Fibroblast of lung (primary cell): ENCODE measurements at regions not wholly inside any gene's neighbourhood (a gene's known extent, or its start where the extent isn't known, plus 50 kb on each side); places are given as distances from the start of the nearest gene placed in this dataset.
A peak's percentile ranks its signal among the peaks of the same experiment; 100 is the strongest.
"Not testable (repeated sequence)": the region's sequence is repeated elsewhere in the genome, so short reads cannot be mapped to it uniquely, and the experiment has no call there.

ENCODE experiments used
- DNase-seq, 2 donors: peaks; one replicate each; pipeline versions ENCODE4 v3.0.0 to v3.0.0-alpha.2; 2010; ENCODE audit warnings: low read depth in 2 of 2
- H2AFZ ChIP-seq: 2 replicates; pipeline ENCODE4 v1.5.1; 2012; ENCODE audit warnings: low read length, control low read depth, inconsistent platforms
- H3K27ac ChIP-seq: 2 replicates; pipeline ENCODE4 v1.5.1; 2011; ENCODE audit warnings: low read length, control low read depth; ENCODE audit not compliant: insufficient read depth
- H3K27me3 ChIP-seq: 2 replicates; pipeline ENCODE4 v1.5.1; 2011; ENCODE audit warnings: mild to moderate bottlenecking, low read length; ENCODE audit not compliant: control insufficient read depth, insufficient read depth
- H3K36me3 ChIP-seq: 2 replicates; pipeline ENCODE4 v1.5.1; 2011; ENCODE audit warnings: low read length; ENCODE audit not compliant: control insufficient read depth, insufficient read depth
- H3K4me1 ChIP-seq: 2 replicates; pipeline ENCODE4 v1.5.1; 2011; ENCODE audit warnings: low read length; ENCODE audit not compliant: control insufficient read depth, insufficient read depth; ENCODE audit errors: extremely low read depth
- H3K4me2 ChIP-seq: 2 replicates; pipeline ENCODE4 v1.5.1; 2011; ENCODE audit warnings: low read length, control low read depth; ENCODE audit not compliant: insufficient read depth; ENCODE audit errors: extremely low read depth
- H3K4me3 ChIP-seq, 4 experiments: fragments of 200-600 bp in 1 of 4; sonication (generic) in 1 of 4; replicated peaks in 1 of 4; 2 replicates each; pipeline ENCODE4 v1.5.1; 2011 to 2016; ENCODE audit warnings: low read length in 4 of 4, low read depth in 3 of 4, mild to moderate bottlenecking in 3 of 4, control low read depth in 2 of 4, inconsistent platforms in 1 of 4, mixed read lengths in 1 of 4; ENCODE audit not compliant: insufficient read depth in 1 of 4; ENCODE audit errors: control extremely low read depth in 1 of 4
- H3K79me2 ChIP-seq: 2 replicates; pipeline ENCODE4 v1.5.1; 2012; ENCODE audit warnings: mild to moderate bottlenecking, low read length, inconsistent platforms; ENCODE audit not compliant: control insufficient read depth, insufficient read depth
- H3K9ac ChIP-seq: 2 replicates; pipeline ENCODE4 v1.5.1; 2011; ENCODE audit warnings: mild to moderate bottlenecking, low read length, control low read depth; ENCODE audit not compliant: insufficient read depth
- H3K9me3 ChIP-seq: 2 replicates; pipeline ENCODE4 v1.5.1; 2012; ENCODE audit warnings: low read depth, low read length; ENCODE audit not compliant: control insufficient read depth, insufficient read depth
- H4K20me1 ChIP-seq: 2 replicates; pipeline ENCODE4 v1.5.1; 2011; ENCODE audit warnings: low read length; ENCODE audit not compliant: control insufficient read depth, insufficient read depth; ENCODE audit errors: extremely low read depth
- EZH2 ChIP-seq: IDR thresholded peaks from 2 replicates; pipeline ENCODE4 v1.5.1; 2012; ENCODE audit warnings: low read length, control low read depth, mild to moderate bottlenecking; ENCODE audit errors: missing control alignments
- TF ChIP-seq, protein P1 (sequence below), 2 donors: IDR thresholded peaks in 1 of 2; conservative IDR thresholded peaks in 1 of 2; 1 replicate in 1 of 2; 2 replicates in 1 of 2; pipeline ENCODE4 v1.5.1; 2011 to 2012; ENCODE audit warnings: low read length in 2 of 2, control low read depth in 1 of 2, inconsistent platforms in 1 of 2, low read depth in 1 of 2, mild to moderate bottlenecking in 1 of 2

DNA sequence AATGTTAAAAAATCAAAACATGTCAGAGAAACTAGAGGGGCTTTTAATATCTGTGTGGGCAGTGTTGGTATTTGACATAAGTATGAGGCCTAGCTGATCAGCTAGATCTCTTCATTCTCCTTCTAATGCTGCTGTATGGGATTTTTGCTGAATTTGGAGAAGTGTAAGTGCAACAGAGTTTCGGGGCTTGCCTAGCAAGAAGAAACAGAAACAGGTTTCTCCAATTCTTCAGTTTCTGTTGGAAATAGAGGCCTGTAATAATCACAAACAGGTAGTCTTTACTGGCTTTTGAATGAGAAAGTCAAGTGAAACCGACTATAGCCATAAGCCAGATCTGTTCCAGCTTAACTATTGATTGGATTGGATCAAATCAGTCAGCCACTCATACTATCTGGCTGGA, 96.4 kb upstream of the PCLO start:
- Histone ChIP-seq H3K36me3 (no peaks in the 10 kb centered on the region), H3K9me3 (no peaks in the 10 kb centered on the region), H3K4me3 (no peak overlapping the region), H4K20me1 (no peaks in the 10 kb centered on the region), H3K79me2 (no peaks in the 10 kb centered on the region), H3K27ac (no peak overlapping the region), H3K9ac (no peak overlapping the region), H3K4me1 (no peaks in the 10 kb centered on the region), H3K27me3 (no peaks in the 10 kb centered on the region), H3K4me2 (no peak overlapping the region), H2AFZ (no peak overlapping the region)
- no peak for DNase-seq
- TF ChIP-seq EZH2, result no peak
- TF ChIP-seq, protein P1, sequence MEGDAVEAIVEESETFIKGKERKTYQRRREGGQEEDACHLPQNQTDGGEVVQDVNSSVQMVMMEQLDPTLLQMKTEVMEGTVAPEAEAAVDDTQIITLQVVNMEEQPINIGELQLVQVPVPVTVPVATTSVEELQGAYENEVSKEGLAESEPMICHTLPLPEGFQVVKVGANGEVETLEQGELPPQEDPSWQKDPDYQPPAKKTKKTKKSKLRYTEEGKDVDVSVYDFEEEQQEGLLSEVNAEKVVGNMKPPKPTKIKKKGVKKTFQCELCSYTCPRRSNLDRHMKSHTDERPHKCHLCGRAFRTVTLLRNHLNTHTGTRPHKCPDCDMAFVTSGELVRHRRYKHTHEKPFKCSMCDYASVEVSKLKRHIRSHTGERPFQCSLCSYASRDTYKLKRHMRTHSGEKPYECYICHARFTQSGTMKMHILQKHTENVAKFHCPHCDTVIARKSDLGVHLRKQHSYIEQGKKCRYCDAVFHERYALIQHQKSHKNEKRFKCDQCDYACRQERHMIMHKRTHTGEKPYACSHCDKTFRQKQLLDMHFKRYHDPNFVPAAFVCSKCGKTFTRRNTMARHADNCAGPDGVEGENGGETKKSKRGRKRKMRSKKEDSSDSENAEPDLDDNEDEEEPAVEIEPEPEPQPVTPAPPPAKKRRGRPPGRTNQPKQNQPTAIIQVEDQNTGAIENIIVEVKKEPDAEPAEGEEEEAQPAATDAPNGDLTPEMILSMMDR (conservative IDR thresholded peaks at IDR 0.05 in 1 of 2, IDR thresholded peaks at IDR 0.05 in 1 of 2; ENCODE audit: low read depth in 1 of 2, low read length in 2 of 2), result no peak

DNA sequence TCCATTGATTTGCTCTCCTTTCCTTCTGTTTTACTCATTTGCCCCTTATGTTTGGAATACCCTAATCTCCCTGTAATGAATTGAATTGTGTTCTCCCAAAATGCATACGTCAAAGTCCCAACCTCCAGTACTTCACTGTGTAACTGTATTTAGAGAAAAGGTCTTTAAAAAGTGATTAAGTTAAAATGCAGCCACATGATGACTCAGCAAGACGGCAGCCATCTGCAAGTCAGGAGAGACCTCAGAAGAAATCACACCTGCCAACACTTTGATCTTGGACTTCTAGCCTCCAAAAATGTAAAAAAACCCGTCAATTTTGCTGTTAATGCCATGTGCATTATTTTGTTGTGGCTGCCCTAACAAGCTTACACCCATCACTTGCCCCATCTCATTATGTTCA, 85.3 kb upstream of the PCLO start:
- peak; percentile 2 to 24 for DNase-seq
- no peak overlapping the region for H3K27ac ChIP-seq
- H3K27me3 ChIP-seq, result no peaks in the 10 kb centered on the region
- no peaks in the 10 kb centered on the region for H3K4me1 ChIP-seq
- H3K36me3 ChIP-seq, result no peaks in the 10 kb centered on the region
- H3K79me2 ChIP-seq, result no peaks in the 10 kb centered on the region
- H3K4me3 ChIP-seq, result no peak overlapping the region
- TF ChIP-seq EZH2, result no peak
- TF ChIP-seq, protein P1 (conservative IDR thresholded peaks at IDR 0.05 in 1 of 2, IDR thresholded peaks at IDR 0.05 in 1 of 2; ENCODE audit: low read depth in 1 of 2, low read length in 2 of 2), result no peak
- no peaks in the 10 kb centered on the region for H3K9me3 ChIP-seq
- no peak overlapping the region for H3K4me2 ChIP-seq
- no peak overlapping the region for H2AFZ ChIP-seq
- H3K9ac ChIP-seq, result no peak overlapping the region
- H4K20me1 ChIP-seq, result no peaks in the 10 kb centered on the region

DNA sequence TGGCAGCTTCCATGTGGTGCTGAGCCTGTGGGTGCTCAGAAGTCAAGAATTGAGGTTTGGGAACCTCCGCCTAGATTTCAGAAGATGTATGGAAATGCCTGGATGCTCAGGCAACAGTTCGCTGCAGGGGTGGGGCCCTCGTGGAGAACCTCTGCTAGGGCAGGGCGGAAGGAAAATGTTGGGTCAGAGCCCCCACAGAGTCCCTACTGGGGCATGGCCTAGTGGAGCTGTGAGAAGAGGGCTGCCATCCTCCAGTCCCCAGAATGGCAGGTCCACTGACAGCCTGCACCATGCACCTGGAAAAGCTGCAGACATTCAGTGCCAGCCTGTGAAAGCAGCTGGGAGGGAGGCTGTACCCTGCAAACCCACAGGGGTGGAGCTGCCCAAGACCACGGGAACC, 56.5 kb upstream of the PCLO start:
- not testable (repeated sequence) for H3K4me1 ChIP-seq, DNase-seq, H3K9ac ChIP-seq, H3K27me3 ChIP-seq, H4K20me1 ChIP-seq, H3K4me3 ChIP-seq, H3K79me2 ChIP-seq, H3K9me3 ChIP-seq, H3K27ac ChIP-seq, H3K36me3 ChIP-seq, H2AFZ ChIP-seq, H3K4me2 ChIP-seq

DNA sequence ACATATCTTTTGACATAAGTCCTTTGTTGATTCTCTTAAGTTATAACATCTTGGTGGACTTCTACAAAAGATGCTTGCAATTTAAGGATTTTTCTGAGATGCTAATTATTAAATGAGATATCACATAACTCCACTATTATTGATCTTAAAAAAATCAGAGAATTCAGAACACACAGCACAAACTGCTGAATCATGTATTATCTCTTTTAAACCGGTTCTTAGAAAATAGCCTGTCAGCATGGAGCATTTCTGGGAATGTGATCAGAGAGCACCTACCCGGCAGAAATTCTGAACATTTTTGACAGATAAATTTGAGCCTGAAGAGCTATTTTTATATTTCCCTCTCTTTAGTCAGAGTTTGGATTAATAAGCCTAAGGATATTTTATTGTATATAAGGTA, 50.2 kb upstream of the PCLO start:
- Histone ChIP-seq H3K4me3 (no peak overlapping the region), H3K4me2 (no peak overlapping the region), H3K79me2 (no peaks in the 10 kb centered on the region), H4K20me1 (no peaks in the 10 kb centered on the region), H3K27ac (no peak overlapping the region), H3K9ac (no peak overlapping the region), H3K27me3 (no peaks in the 10 kb centered on the region), H3K4me1 (no peaks in the 10 kb centered on the region), H2AFZ (no peak overlapping the region), H3K36me3 (no peaks in the 10 kb centered on the region), H3K9me3 (no peaks in the 10 kb centered on the region)
- DNase-seq, result no peak
- no peak for TF ChIP-seq EZH2
- TF ChIP-seq, protein P1 (conservative IDR thresholded peaks at IDR 0.05 in 1 of 2, IDR thresholded peaks at IDR 0.05 in 1 of 2; ENCODE audit: low read depth in 1 of 2, low read length in 2 of 2), result no peak
